Upper lobe of right lung (tissue), 1 donor: ENCODE measurements at regions not wholly inside any gene's neighbourhood (a gene's known extent, or its start where the extent isn't known, plus 50 kb on each side); places are given as distances from the start of the nearest gene placed in this dataset.

Experiments
- ATAC-seq: fragments of 200-7000 bp; cut with Tn5 transposase; one replicate; pipeline ENCODE4 v1.9.1; 2020; ENCODE audit warnings: mild to moderate bottlenecking, moderate library complexity
- DNase-seq: peaks from one replicate; pipeline ENCODE4 v3.0.0-alpha.2; 2020
- H3K27ac ChIP-seq: fragments of 200-600 bp; one replicate; pipeline ENCODE4 v1.8.0; 2022
- H3K27me3 ChIP-seq: fragments of 200-600 bp; one replicate; pipeline ENCODE4 v1.8.0; 2022; ENCODE audit warnings: mild to moderate bottlenecking
- H3K36me3 ChIP-seq: fragments of 200-600 bp; one replicate; pipeline ENCODE4 v1.8.0; 2022
- H3K4me1 ChIP-seq: fragments of 200-600 bp; one replicate; pipeline ENCODE4 v1.8.0; 2022
- H3K4me3 ChIP-seq: fragments of 200-600 bp; one replicate; pipeline ENCODE4 v1.8.0; 2022; ENCODE audit warnings: mild to moderate bottlenecking
- H3K9me3 ChIP-seq: fragments of 200-600 bp; one replicate; pipeline ENCODE4 v1.8.0; 2022
- intact Hi-C: fragments of 100-400 bp; cut with DNase I; formaldehyde crosslinking; loops from one replicate; pipeline ENCODE4 v1.11.0; 2022
- TF ChIP-seq, protein P1 (sequence below): fragments of 200-600 bp; IDR thresholded peaks from one replicate; pipeline ENCODE4 v1.8.0; 2022; ENCODE audit warnings: antibody characterized with exemption
- donor health status: DM: no; HTN: yes; CAD: no; lungs with severe emphysema.

DNA sequence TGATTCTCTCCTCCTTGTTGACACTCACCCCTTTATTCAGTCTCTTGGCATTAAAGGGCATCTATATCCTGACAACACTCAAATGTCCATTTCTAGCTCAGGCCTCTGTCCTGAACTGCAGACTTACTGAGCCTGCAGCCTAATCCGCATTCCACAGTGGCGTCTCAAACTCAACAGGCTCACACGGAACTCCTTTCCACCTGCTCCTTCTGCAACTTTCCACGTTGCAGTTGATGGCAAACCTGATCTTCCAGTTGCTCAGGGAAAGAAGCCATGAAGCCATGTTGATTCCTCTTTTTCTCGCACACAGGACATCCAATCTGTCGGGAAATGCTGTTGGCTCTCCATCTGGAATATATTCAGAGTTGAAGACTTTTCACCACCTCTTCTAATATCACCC is 522.4 kb downstream of the CCSER2 start:
- H3K36me3 ChIP-seq = no peaks in the 10 kb centered on the region
- H3K4me3 ChIP-seq = no peak overlapping the region
- ATAC-seq (no peak), DNase-seq (no peak)
- H3K9me3 ChIP-seq = no peaks in the 10 kb centered on the region
- TF ChIP-seq, protein P1, sequence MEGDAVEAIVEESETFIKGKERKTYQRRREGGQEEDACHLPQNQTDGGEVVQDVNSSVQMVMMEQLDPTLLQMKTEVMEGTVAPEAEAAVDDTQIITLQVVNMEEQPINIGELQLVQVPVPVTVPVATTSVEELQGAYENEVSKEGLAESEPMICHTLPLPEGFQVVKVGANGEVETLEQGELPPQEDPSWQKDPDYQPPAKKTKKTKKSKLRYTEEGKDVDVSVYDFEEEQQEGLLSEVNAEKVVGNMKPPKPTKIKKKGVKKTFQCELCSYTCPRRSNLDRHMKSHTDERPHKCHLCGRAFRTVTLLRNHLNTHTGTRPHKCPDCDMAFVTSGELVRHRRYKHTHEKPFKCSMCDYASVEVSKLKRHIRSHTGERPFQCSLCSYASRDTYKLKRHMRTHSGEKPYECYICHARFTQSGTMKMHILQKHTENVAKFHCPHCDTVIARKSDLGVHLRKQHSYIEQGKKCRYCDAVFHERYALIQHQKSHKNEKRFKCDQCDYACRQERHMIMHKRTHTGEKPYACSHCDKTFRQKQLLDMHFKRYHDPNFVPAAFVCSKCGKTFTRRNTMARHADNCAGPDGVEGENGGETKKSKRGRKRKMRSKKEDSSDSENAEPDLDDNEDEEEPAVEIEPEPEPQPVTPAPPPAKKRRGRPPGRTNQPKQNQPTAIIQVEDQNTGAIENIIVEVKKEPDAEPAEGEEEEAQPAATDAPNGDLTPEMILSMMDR = no peak
- no peaks in the 10 kb centered on the region for H3K27me3 ChIP-seq
- intact Hi-C loops = no loop called here
- H3K4me1 ChIP-seq = no peaks in the 10 kb centered on the region
- H3K27ac ChIP-seq = no peak overlapping the region

DNA sequence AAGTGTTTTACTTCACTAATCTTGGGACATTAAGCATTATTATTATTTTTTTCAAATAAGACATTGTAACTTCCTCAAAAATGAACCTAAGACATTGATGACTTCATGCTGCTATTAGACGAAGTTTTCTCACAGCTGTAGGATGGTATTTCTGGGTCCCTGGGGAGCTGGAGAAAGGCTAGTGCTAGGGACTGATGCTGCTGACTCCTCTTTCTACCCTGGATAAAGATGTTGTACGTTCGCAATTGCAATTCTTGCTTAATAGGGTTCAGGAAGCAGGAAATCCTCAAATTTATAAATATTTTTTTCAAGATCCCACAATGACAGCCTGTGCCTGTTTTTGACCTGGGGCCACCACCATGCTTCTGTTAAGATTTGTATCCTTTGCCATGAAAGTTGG is 526.0 kb downstream of the CCSER2 start:
- no peak for ATAC-seq
- no peak for DNase-seq
- intact Hi-C loops = no loop called here
- TF ChIP-seq, protein P1 = no peak
- no peaks in the 10 kb centered on the region for H3K9me3 ChIP-seq
- H3K4me1 ChIP-seq = no peaks in the 10 kb centered on the region
- H3K36me3 ChIP-seq = no peaks in the 10 kb centered on the region
- H3K4me3 ChIP-seq = no peak overlapping the region
- H3K27ac ChIP-seq = no peak overlapping the region
- H3K27me3 ChIP-seq = no peaks in the 10 kb centered on the region

DNA sequence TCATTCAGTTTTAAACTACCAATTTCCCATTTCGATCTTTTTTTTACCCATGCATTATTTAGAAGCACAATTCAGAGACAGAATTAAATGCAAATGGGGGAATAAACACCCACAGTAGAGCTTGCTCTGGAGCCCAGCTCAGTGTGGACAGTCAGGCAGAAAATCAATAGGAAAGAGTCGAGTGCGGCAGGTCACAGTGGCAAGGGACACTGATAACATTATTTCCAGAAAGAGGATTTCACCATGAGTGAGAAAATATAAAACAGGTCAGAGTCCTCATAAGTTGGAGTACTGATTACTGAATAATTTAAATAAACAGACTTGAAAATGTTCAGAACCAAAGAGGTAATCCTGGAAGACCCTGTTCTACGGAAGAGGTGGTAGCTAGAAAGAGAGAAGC is 532.5 kb downstream of the CCSER2 start:
- TF ChIP-seq, protein P1 = no peak
- intact Hi-C loops = no loop called here
- ATAC-seq = no peak

DNA sequence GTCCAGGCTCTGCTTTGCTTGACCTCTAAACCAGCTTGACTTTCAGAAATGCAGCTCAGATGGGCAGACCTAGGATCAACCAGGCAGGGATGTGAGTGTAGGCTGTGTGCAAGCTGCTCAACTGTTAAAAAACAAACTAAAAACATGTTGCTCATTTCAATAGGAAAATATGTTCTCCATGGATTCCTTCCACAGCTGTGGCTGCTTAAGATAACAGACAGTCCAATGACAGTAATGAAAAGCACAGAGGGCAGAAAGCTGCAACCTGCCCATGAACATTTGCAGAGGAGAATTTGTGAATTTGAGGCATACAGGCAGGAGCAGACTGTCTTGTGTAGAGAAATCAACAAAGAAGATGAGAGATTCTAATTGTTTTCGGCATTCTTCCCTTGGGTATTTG is 534.2 kb downstream of the CCSER2 start:
- Histone ChIP-seq H3K27ac (no peak overlapping the region), H3K4me3 (no peak overlapping the region), H3K27me3 (no peaks in the 10 kb centered on the region), H3K4me1 (no peaks in the 10 kb centered on the region), H3K9me3 (no peaks in the 10 kb centered on the region), H3K36me3 (no peaks in the 10 kb centered on the region)
- no peak for DNase-seq
- intact Hi-C loops = no loop called here
- no peak for ATAC-seq
- TF ChIP-seq, protein P1 = no peak

More for the DNA sequence above, 532.5 kb downstream of the CCSER2 start:
- Histone ChIP-seq H3K4me1 (no peaks in the 10 kb centered on the region), H3K27me3 (no peaks in the 10 kb centered on the region), H3K9me3 (no peaks in the 10 kb centered on the region), H3K4me3 (no peak overlapping the region), H3K27ac (no peak overlapping the region), H3K36me3 (no peaks in the 10 kb centered on the region)
- no peak for DNase-seq

DNA sequence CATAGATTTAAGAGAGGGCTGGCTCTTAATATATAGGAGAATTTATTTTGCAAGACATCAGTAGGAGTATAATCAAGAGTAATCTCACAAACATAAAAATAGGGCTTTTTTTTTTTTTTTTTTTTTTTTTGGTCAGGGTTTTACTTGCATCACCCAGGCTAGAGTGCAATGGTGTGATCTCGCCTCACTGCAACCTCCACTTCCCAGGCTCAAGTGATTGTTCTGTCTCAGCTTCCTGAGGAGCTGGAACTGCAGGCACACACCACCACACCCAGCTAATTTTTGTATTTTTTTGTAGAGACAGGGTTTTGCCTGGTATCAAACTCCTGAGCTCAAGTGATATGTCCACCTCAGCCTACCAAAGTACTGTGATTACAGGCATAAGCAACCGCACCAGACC is 535.3 kb downstream of the CCSER2 start:
- intact Hi-C loops = no loop called here
- no peak for ATAC-seq
- Histone ChIP-seq H3K4me1 (no peaks in the 10 kb centered on the region), H3K9me3 (no peaks in the 10 kb centered on the region), H3K36me3 (no peaks in the 10 kb centered on the region), H3K27me3 (no peaks in the 10 kb centered on the region), H3K4me3 (no peak overlapping the region), H3K27ac (no peak overlapping the region)
- no peak for DNase-seq
- TF ChIP-seq, protein P1 = no peak
